NCI-H524 (cell line): ENCODE measurements at regions not wholly inside any gene's neighbourhood (a gene's known extent, or its start where the extent isn't known, plus 50 kb on each side); places are given as distances from the start of the nearest gene placed in this dataset.

ENCODE experiments used
- DNase-seq, 2 experiments: peaks; one replicate each; lab custom pipeline; 2025; lab: John Stamatoyannopoulos, UW

GRCh38 chr5:133905424-133905823 is 63.0 kb downstream of the C5orf15 start:
- no peak for DNase-seq

- DNase-seq = no peak
These were observed 63.8 kb downstream of the C5orf15 start for GRCh38 chr5:133904641-133905040.

- DNase-seq = peak; percentile 89 to 93
These were observed 65.8 kb downstream of the C5orf15 start for GRCh38 chr5:133902511-133903118.

GRCh38 chr5:133900534-133901270 is 67.7 kb downstream of the C5orf15 start:
- DNase-seq = no peak

GRCh38 chr5:133899506-133899905 is 68.9 kb downstream of the C5orf15 start:
- DNase-seq = no peak

GRCh38 chr5:133898440-133898839 is 70.0 kb downstream of the C5orf15 start:
- no peak for DNase-seq

- DNase-seq = peak in 1 of 2 experiments; percentile 32
These were observed 71.0 kb downstream of the C5orf15 start for GRCh38 chr5:133897431-133897830.

- DNase-seq = no peak
These were observed 71.6 kb downstream of the C5orf15 start for GRCh38 chr5:133896873-133897272.

GRCh38 chr5:133895979-133896845 is 72.2 kb downstream of the C5orf15 start:
- no peak for DNase-seq

GRCh38 chr5:133894143-133894542 is 74.3 kb downstream of the C5orf15 start:
- no peak for DNase-seq

GRCh38 chr5:133892774-133893173 is 75.7 kb downstream of the C5orf15 start:
- DNase-seq = no peak

- DNase-seq = no peak
These were observed 76.1 kb downstream of the C5orf15 start for GRCh38 chr5:133892306-133892705.

GRCh38 chr5:133891390-133891789 is 77.0 kb downstream of the C5orf15 start:
- no peak for DNase-seq

GRCh38 chr5:133890776-133891280 is 77.6 kb downstream of the C5orf15 start:
- DNase-seq = no peak

- DNase-seq = no peak
These were observed 78.1 kb downstream of the C5orf15 start for GRCh38 chr5:133890314-133890713.

- peak in 1 of 2 experiments; percentile 17 for DNase-seq
These were observed 79.0 kb downstream of the C5orf15 start for GRCh38 chr5:133889271-133889905.

- DNase-seq = peak in 1 of 2 experiments; percentile 66
These were observed 79.8 kb downstream of the C5orf15 start for GRCh38 chr5:133888625-133888991.

GRCh38 chr5:133885566-133885965 is 82.9 kb downstream of the C5orf15 start:
- no peak for DNase-seq

- DNase-seq = no peak
These were observed 83.7 kb downstream of the C5orf15 start for GRCh38 chr5:133884569-133885311.

GRCh38 chr5:133883916-133884315 is 84.5 kb downstream of the C5orf15 start:
- no peak for DNase-seq

GRCh38 chr5:133882846-133883245 is 85.6 kb downstream of the C5orf15 start:
- peak; percentile 86 to 97 for DNase-seq

- no peak for DNase-seq
These were observed 86.1 kb downstream of the C5orf15 start for GRCh38 chr5:133882389-133882695.
